AG04449 (cell line): ENCODE measurements at regions not wholly inside any gene's neighbourhood (a gene's known extent, or its start where the extent isn't known, plus 50 kb on each side); places are given as distances from the start of the nearest gene placed in this dataset.

Experiments used
- CTCF ChIA-PET: fragments of 350-600 bp; formaldehyde crosslinking; extraction: SDS; loops from one replicate; lab custom pipeline; 2021; ENCODE audit warnings: antibody characterized with exemption; lab: Yijun Ruan, JAX
- POLR2A ChIA-PET: fragments of 400-600, 350-600 bp; formaldehyde crosslinking; extraction: SDS; loops from one replicate; lab custom pipeline; 2020; ENCODE audit warnings: antibody characterized with exemption, inconsistent platforms; lab: Yijun Ruan, JAX
- DNase-seq: peaks from one replicate; pipeline ENCODE4 v3.0.0-alpha.2; 2010; ENCODE audit warnings: low read depth, low spot score
- H3K4me3 ChIP-seq: 2 replicates; pipeline ENCODE4 v1.5.1; 2011; ENCODE audit warnings: low read depth, mild to moderate bottlenecking, control low read depth, low read length
- TF ChIP-seq, protein P1 (sequence below): IDR thresholded peaks from one replicate; pipeline ENCODE4 v1.5.1; 2011; ENCODE audit warnings: mild to moderate bottlenecking, moderate library complexity, low read length, control low read depth, inconsistent platforms; ENCODE audit not compliant: insufficient read depth; ENCODE audit errors: missing control alignments

- no peak for DNase-seq
- H3K4me3 ChIP-seq = no peak overlapping the region
- POLR2A ChIA-PET = no interaction called here
- CTCF ChIA-PET = interaction anchor here (1.0 kb wide), 1 partner anchor 1969 kb away, joined by 3 read pairs; no protein-coding TSS in a partner anchor
- TF ChIP-seq, protein P1, sequence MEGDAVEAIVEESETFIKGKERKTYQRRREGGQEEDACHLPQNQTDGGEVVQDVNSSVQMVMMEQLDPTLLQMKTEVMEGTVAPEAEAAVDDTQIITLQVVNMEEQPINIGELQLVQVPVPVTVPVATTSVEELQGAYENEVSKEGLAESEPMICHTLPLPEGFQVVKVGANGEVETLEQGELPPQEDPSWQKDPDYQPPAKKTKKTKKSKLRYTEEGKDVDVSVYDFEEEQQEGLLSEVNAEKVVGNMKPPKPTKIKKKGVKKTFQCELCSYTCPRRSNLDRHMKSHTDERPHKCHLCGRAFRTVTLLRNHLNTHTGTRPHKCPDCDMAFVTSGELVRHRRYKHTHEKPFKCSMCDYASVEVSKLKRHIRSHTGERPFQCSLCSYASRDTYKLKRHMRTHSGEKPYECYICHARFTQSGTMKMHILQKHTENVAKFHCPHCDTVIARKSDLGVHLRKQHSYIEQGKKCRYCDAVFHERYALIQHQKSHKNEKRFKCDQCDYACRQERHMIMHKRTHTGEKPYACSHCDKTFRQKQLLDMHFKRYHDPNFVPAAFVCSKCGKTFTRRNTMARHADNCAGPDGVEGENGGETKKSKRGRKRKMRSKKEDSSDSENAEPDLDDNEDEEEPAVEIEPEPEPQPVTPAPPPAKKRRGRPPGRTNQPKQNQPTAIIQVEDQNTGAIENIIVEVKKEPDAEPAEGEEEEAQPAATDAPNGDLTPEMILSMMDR = no peak
Measured at GRCh38 chr15:85906640-85907039, 111.9 kb upstream of the KLHL25 start.

DNA sequence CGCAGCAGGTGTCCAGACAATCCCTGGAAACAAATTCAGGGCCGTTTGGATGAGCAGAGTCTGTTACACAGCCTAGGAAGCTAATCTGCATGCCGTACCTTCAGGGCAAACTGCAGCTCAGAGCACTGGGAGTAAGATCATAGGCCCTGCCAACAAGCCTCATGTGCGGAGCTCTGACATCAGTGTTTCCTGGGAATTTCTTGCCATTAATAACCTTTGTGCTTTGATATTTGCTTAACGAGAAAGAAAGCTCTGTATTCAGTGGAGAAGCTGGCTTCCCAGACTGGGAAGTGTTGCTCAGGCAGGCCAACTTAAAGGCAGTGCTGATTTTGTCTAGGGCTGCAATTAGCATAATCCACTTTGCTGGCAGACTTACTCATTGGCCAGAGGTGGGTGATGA, 116.1 kb upstream of the KLHL25 start:
- TF ChIP-seq, protein P1 = no peak
- ChIA-PET POLR2A (no interaction called here), CTCF (no interaction called here)
- no peak overlapping the region for H3K4me3 ChIP-seq
- DNase-seq = no peak

DNA sequence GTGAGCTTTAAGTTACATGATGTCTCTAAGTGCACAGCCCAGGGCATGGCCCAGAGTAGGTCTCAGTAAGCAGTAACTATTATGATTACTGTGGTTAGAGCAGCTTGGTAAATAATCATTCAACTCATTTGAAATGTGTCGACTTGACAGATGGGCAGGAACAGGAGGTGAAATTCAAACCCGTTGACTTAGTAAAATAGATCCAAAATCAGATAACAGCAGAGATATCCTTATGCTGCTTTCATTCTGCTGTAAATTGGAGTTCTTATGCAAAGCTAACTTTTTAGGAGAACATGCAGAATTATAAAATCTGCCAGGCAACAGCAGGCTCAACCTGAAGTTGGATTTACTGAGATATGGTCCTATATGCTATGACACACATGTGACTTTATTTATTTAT, 118.7 kb upstream of the KLHL25 start:
- DNase-seq = no peak
- ChIA-PET POLR2A (no interaction called here), CTCF (no interaction called here)

GRCh38 chr15:85920956-85921355, 126.2 kb upstream of the KLHL25 start:
- ChIA-PET POLR2A (no interaction called here), CTCF (no interaction called here)
- no peak for DNase-seq
- TF ChIP-seq, protein P1 = no peak
- no peak overlapping the region for H3K4me3 ChIP-seq

More for the DNA sequence above, 118.7 kb upstream of the KLHL25 start:
- H3K4me3 ChIP-seq = no peak overlapping the region
- TF ChIP-seq, protein P1 = no peak

DNA sequence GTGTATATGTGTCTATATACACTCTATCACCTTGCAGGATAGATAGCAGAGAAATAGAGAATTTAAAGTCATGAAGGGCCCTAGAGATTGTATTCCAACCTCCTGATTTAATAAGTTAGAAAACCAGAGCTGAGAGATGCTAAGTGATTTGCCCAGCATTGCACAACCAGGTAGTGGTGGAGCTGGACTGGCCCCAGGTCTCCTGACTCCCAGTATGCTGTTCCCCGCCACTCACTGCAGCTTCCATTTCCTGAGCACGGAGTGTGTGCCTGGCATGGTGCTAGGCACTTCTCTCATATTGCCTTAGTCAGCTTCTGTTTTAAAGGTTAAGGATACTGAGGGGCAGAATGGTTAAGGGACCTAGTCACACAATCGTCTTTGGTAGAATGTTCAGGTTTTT, 129.4 kb upstream of the KLHL25 start:
- no peak overlapping the region for H3K4me3 ChIP-seq
- TF ChIP-seq, protein P1 = no peak
- POLR2A ChIA-PET = no interaction called here
- CTCF ChIA-PET = no interaction called here
- no peak for DNase-seq

- ChIA-PET CTCF (no interaction called here), POLR2A (no interaction called here)
- TF ChIP-seq, protein P1 = no peak
- DNase-seq = no peak
- H3K4me3 ChIP-seq = no peak overlapping the region
Measured at GRCh38 chr15:85925649-85926237, 131.0 kb upstream of the KLHL25 start.
